Omental fat pad (tissue), 3 donors: ENCODE measurements at regions not wholly inside any gene's neighbourhood (a gene's known extent, or its start where the extent isn't known, plus 50 kb on each side); places are given as distances from the start of the nearest gene placed in this dataset.
"Not testable (repeated sequence)": the region's sequence is repeated elsewhere in the genome, so short reads cannot be mapped to it uniquely, and the experiment has no call there.

ENCODE experiments used
- ATAC-seq: fragments of 150-250 bp; one replicate; pipeline ENCODE4 v1.9.1; 2016; ENCODE audit warnings: mild to moderate bottlenecking, moderate library complexity; ENCODE audit not compliant: low FRiP score
- DNase-seq: peaks from one replicate; pipeline ENCODE4 v3.0.0-alpha.2; 2019; ENCODE audit warnings: low spot score
- TF ChIP-seq, protein P1 (sequence below), 3 donors: fragments of 450-650 bp; IDR thresholded peaks; one replicate each; pipeline ENCODE4 v1.5.1; 2016 to 2017; ENCODE audit warnings: antibody characterized with exemption in 3 of 3, mild to moderate bottlenecking in 3 of 3, moderate library complexity in 2 of 3

DNA sequence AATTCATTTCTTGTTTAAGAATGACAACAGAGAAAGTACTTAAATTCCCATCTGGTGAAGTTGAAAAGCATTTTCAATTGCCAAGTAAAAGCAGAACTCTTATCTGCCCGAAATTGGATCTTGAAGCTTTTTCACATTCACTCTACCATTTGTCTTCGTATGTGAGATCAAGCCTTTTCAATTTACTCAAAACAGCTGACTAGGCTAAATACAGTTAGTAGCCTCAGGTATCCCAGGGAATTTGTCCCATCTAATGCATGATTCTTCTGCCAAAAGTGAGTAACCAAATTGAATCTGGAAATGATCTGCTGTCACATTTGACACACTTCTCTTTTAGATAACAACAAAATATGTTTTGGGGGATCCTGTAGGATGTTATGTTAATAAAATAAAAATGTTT is 596.8 kb upstream of the HS3ST5 start:
- no peak for ATAC-seq
- TF ChIP-seq, protein P1, sequence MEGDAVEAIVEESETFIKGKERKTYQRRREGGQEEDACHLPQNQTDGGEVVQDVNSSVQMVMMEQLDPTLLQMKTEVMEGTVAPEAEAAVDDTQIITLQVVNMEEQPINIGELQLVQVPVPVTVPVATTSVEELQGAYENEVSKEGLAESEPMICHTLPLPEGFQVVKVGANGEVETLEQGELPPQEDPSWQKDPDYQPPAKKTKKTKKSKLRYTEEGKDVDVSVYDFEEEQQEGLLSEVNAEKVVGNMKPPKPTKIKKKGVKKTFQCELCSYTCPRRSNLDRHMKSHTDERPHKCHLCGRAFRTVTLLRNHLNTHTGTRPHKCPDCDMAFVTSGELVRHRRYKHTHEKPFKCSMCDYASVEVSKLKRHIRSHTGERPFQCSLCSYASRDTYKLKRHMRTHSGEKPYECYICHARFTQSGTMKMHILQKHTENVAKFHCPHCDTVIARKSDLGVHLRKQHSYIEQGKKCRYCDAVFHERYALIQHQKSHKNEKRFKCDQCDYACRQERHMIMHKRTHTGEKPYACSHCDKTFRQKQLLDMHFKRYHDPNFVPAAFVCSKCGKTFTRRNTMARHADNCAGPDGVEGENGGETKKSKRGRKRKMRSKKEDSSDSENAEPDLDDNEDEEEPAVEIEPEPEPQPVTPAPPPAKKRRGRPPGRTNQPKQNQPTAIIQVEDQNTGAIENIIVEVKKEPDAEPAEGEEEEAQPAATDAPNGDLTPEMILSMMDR (IDR thresholded peaks at IDR 0.05), result no peak
- no peak for DNase-seq

DNA sequence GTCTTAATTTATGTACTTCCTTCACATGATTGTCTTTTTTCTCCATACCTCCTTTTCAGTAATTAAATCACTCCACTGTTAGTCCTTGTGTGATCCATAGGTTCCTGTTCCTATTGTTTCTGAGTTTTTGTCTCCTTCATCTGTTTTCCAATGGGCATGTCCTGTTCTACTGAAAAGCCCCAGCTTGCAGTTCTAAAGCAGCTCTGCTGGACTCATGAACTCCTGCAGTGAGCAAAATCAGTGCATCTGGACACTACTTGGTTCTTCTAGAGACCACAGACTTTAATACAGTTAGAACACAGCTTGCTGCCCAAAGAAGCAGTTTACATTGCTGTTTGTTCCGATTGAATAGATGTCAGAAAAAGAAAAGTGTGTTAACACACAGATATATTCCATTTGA is 593.3 kb upstream of the HS3ST5 start:
- DNase-seq, result no peak
- TF ChIP-seq, protein P1 (IDR thresholded peaks at IDR 0.05), result no peak
- no peak for ATAC-seq

DNA sequence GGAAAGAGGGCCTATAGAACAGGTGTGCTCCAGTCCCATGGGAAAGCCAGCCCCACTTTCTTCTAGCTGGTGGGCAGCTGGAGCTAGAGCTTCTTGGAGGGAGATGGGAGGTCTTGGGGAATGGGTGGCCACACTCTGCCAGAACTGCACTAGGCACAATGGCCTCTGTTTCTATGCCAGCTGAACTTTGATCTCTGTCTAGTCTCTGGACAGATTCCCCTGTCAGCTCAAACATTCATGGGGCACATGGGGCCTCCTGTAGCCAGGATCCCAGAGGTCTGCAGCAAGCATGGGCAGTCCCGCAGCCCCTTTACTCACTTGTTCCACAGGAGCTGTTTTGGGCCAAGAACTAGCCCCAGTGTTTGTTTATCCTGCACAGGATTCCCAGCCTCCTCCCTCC is 591.3 kb upstream of the HS3ST5 start:
- ATAC-seq, result no peak
- DNase-seq, result no peak
- TF ChIP-seq, protein P1 (IDR thresholded peaks at IDR 0.05), result no peak

DNA sequence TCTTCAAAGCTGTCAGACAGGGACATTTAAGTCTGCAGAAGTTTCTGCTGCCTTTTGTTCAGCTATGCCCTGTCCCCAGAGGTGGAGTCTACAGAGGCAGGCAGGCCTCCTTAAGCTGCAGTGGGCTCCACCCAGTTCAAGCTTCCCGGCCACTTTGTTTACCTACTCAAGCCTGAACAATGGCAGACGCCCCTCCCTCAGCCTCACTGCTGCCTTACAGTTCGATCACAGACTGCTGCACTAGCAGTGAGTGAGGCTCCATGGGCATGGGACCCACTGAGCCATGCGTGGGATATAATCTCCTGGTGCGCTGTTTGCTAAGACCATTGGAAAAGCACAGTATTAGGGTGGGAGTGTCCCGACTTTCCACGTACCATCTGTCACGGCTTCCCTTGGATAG is 585.9 kb upstream of the HS3ST5 start:
- not testable (repeated sequence) for DNase-seq, ATAC-seq

DNA sequence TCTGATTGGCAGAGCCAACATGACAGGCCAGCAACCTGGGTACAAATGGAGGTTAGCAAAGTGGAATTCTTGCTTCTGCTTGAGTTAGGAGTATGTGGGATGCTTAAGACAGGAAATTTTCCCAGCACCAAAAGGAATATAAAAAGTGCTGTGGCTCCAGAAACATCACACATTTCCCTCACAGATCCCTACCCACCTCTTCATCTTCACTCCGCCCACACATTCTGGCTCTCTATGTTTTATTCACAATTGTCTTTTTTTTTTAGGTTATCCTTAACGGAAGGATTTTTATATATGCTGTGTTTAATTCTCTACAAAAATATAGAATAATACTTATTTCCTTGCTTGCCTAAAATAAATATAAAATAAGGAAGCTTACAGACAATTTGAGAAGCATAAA is 563.3 kb upstream of the HS3ST5 start:
- TF ChIP-seq, protein P1 (IDR thresholded peaks at IDR 0.05), result no peak
- DNase-seq (no peak), ATAC-seq (no peak)

DNA sequence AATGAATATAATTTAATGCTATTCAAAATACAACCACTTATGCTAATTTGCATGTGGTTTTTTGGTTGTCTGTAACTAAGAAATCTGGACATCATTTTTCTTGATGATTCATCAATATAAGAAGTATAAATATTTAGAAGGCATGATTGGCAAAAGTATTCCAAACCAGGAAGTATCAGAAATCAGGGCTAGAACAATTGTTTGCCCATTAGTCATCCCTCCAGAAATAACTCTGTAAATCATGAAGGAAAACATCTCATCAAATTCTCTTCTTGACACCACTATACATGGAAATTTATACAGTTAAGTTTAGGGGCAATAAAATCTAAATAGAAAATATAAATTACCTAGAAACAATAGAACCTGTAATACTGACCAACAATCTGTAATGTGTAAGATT is 554.7 kb upstream of the HS3ST5 start:
- DNase-seq (no peak), ATAC-seq (no peak)
- TF ChIP-seq, protein P1 (IDR thresholded peaks at IDR 0.05), result no peak

DNA sequence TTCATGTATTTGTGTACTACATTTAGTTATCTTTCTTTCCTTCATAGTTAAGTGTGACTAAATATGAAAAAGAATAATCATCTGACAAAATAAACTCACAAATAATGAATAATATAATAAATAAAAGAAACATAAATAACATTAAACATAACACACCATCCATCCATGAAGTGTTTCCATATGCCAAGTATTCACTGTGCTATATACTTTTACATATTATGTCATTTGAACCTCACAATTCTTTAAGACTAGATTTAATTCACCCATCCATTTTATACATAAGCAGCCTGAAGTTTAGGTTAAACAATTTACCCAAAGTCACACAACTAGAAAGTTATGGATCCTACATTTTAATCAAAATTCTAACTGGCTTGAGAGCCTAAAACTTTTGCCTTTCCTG is 549.4 kb upstream of the HS3ST5 start:
- ATAC-seq, result no peak

More for the DNA sequence above, 549.4 kb upstream of the HS3ST5 start:
- DNase-seq, result no peak
- TF ChIP-seq, protein P1 (IDR thresholded peaks at IDR 0.05), result no peak
